T-cell (primary cell): ENCODE measurements at regions not wholly inside any gene's neighbourhood (a gene's known extent, or its start where the extent isn't known, plus 50 kb on each side); places are given as distances from the start of the nearest gene placed in this dataset.

Experiments
- ATAC-seq, 4 experiments: fragments of 200-7000 bp in 3 of 4; fragments of 150-1000 bp in 1 of 4; cut with Tn5 transposase; replicated peaks in 1 of 4; 1 replicate in 3 of 4; 2 replicates in 1 of 4; pipeline ENCODE4 v1.10.0; 2021; ENCODE audit warnings: moderate library complexity in 3 of 4, mild to moderate bottlenecking in 2 of 4, moderate number of reproducible peaks in 1 of 4
- CTCF ChIA-PET, 2 donors: fragments of 300-600 bp; sonication (Branson Sonifier 250); formaldehyde crosslinking; loops; one replicate each; lab custom pipeline; 2022; ENCODE audit warnings: antibody characterized with exemption in 2 of 2; lab: Charles Lee
- POLR2A ChIA-PET, 2 donors: fragments of 300-600 bp; sonication (Branson Sonifier 250); formaldehyde crosslinking; loops; one replicate each; lab custom pipeline; 2022; ENCODE audit warnings: antibody characterized with exemption in 2 of 2; lab: Charles Lee
- DNase-seq, 35 experiments: peaks; one replicate each; pipeline versions ENCODE4 v3.0.0 to v3.0.0-alpha.2; 2013 to 2023
- H3K27ac ChIP-seq: one replicate; pipeline ENCODE4 v1.5.1; 2013; ENCODE audit warnings: low read length
- H3K27me3 ChIP-seq, 2 experiments: replicated peaks in 1 of 2; 1 replicate in 1 of 2; 2 replicates in 1 of 2; pipeline versions ENCODE4 v1.6.1 to v1.7.0; 2013; ENCODE audit warnings: low read length in 1 of 2, mixed read lengths in 1 of 2; ENCODE audit not compliant: control insufficient read depth in 2 of 2, insufficient read depth in 2 of 2; ENCODE audit errors: extremely low read depth in 1 of 2
- H3K36me3 ChIP-seq, 2 donors: 1 replicate in 1 of 2; 2 replicates in 1 of 2; pipeline versions ENCODE4 v1.6.1 to v1.7.0; 2013; ENCODE audit warnings: low read length in 1 of 2; ENCODE audit not compliant: control insufficient read depth in 2 of 2, insufficient read depth in 1 of 2; ENCODE audit errors: extremely low read depth in 1 of 2
- H3K4me1 ChIP-seq, 2 experiments: 1 replicate in 1 of 2; 2 replicates in 1 of 2; pipeline versions ENCODE4 v1.6.1 to v1.7.0; 2013; ENCODE audit warnings: low read length in 2 of 2, mixed read lengths in 1 of 2; ENCODE audit not compliant: insufficient read depth in 2 of 2, control insufficient read depth in 1 of 2; ENCODE audit errors: extremely low read depth in 1 of 2
- H3K4me3 ChIP-seq, 2 donors: 1 replicate in 1 of 2; 2 replicates in 1 of 2; pipeline versions ENCODE4 v1.5.1 to v1.7.0; 2013; ENCODE audit warnings: mild to moderate bottlenecking in 2 of 2, low read length in 1 of 2, moderate library complexity in 1 of 2; ENCODE audit not compliant: control insufficient read depth in 1 of 2; ENCODE audit errors: extremely low read depth in 1 of 2
- H3K9me3 ChIP-seq: 2 replicates; pipeline ENCODE4 v1.7.0; 2013
- H3K27ac Mint-ChIP-seq, 2 donors: one replicate each; pipeline ENCODE4 v1.8.0; 2020 to 2021; ENCODE audit warnings: mild to moderate bottlenecking in 2 of 2, mixed read lengths in 2 of 2
- H3K27me3 Mint-ChIP-seq, 2 donors: one replicate each; pipeline ENCODE4 v1.8.0; 2021 to 2022; ENCODE audit warnings: mixed read lengths in 2 of 2
- H3K36me3 Mint-ChIP-seq: one replicate; pipeline ENCODE4 v1.8.0; 2021; ENCODE audit warnings: mixed read lengths
- H3K4me1 Mint-ChIP-seq, 3 donors: one replicate each; pipeline ENCODE4 v1.8.0; 2020 to 2022; ENCODE audit warnings: mixed read lengths in 3 of 3, mild to moderate bottlenecking in 1 of 3
- H3K4me3 Mint-ChIP-seq, 3 donors: one replicate each; pipeline ENCODE4 v1.8.0; 2020 to 2022; ENCODE audit warnings: mild to moderate bottlenecking in 3 of 3, mixed read lengths in 3 of 3, moderate library complexity in 3 of 3
- H3K9me3 Mint-ChIP-seq, 3 donors: one replicate each; pipeline ENCODE4 v1.8.0; 2020 to 2022; ENCODE audit warnings: mixed read lengths in 3 of 3
- WGBS: methylation state at CpG from one replicate; pipeline ENCODE4 v1.1.5; 2013; ENCODE audit warnings: missing lambda C conversion rate; ENCODE audit not compliant: insufficient coverage; 5-methylcytosine and 5-hydroxymethylcytosine counted together

DNA sequence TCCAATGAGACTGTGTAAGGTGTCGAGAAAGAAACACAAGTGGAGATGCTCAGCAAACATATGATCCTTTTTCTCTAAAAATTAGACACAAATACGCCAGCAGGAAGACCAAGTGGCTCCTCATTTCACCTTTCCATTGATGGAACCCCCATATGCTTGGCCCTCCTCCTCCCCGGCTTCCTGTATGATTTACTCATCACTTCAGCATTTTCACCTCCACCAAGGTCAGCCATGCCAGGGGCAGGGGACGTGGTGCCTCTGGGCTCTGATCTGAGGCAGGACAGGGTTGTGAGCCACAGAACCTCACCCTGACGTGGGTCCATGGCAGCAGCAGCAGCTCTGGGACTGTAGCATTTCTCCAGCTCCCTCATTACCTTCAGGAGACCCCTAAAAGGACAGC lies 116.8 kb upstream of the PFKP start:
- Histone ChIP-seq H3K36me3 (no peaks in the 10 kb centered on the region), H3K9me3 (no peaks in the 10 kb centered on the region), H3K27me3 (peaks cover 0 to 28% of the 10 kb centered on the region in 2 experiments), H3K27ac (no peak overlapping the region), H3K4me1 (peaks cover 0 to 13% of the 10 kb centered on the region in 2 experiments), H3K4me3 (no peak overlapping the region)
- ChIA-PET POLR2A (no interaction called here), CTCF (no interaction called here)
- Mint-ChIP-seq H3K36me3 (no peaks in the 10 kb centered on the region), H3K4me1 (peaks cover 0 to 15% (median 11%) of the 10 kb centered on the region in 3 donors), H3K9me3 (no peaks in the 10 kb centered on the region), H3K27me3 (peaks cover 10 to 35% of the 10 kb centered on the region in 2 donors), H3K27ac (no peak overlapping the region), H3K4me3 (no peak overlapping the region)
- ATAC-seq (no peak), DNase-seq (no peak)
- WGBS = 58% methylated on average over 3 of the region's 5 CpGs

GRCh38 chr10:2949948-2950354 lies 117.4 kb upstream of the PFKP start:
- Histone ChIP-seq H3K4me1 (peaks cover 0 to 13% of the 10 kb centered on the region in 2 experiments), H3K9me3 (no peaks in the 10 kb centered on the region), H3K36me3 (no peaks in the 10 kb centered on the region), H3K27ac (no peak overlapping the region), H3K4me3 (no peak overlapping the region), H3K27me3 (peaks cover 0 to 34% of the 10 kb centered on the region in 2 experiments)
- H3K27me3 Mint-ChIP-seq = peaks cover 12 to 38% of the 10 kb centered on the region in 2 donors
- H3K36me3 Mint-ChIP-seq = no peaks in the 10 kb centered on the region
- ATAC-seq (no peak), DNase-seq (no peak)
- no peak overlapping the region for H3K27ac Mint-ChIP-seq
- H3K9me3 Mint-ChIP-seq = no peaks in the 10 kb centered on the region
- ChIA-PET POLR2A (no interaction called here), CTCF (no interaction called here)
- 37% methylated on average over 20 of the region's 20 CpGs for WGBS
- no peak overlapping the region for H3K4me3 Mint-ChIP-seq
- peaks cover 0 to 15% (median 11%) of the 10 kb centered on the region in 3 donors for H3K4me1 Mint-ChIP-seq

DNA sequence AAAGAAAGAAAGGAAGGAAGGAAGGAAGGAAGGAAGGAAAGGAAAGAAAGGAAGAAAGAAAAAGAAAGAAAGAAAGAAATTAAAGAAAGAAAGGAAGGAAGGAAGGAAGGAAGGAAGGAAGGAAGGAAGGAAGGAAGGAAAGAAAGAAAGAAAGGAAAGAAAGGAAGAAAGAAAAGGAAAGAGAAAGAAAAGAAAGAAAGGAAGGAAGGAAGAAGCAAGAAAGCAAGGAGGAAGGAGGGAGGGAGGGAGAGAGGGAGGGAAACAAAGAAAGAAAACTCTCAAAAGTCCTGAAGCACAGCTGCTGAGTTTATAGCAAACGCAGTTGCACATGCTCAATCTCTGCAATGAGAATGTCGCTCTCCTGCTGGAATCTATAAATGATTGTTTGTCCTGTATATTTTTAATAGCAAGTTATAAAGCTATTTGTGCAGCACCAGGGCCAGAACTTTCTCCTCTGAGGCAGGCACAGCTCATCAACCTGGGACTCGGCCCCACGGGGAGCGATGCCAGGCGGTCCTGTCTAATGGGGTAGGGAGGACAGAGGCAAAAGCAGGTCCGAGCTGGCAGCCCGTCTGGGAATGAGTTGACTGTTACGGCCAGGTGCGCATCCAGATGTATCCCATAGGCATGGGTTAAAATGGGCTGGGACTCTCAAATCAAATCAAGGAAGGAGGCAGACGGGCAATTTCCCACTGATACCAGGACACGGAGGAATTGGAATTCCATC lies 118.0 kb upstream of the PFKP start:
- ChIA-PET CTCF (no interaction called here), POLR2A (interaction anchor here in 1 of 2 donors (0.7 kb wide), 1 partner anchor 1153 kb away, joined by 4 read pairs; no protein-coding TSS in a partner anchor)
- Histone ChIP-seq H3K27me3 (peaks cover 0 to 40% of the 10 kb centered on the region in 2 experiments), H3K27ac (no peak overlapping the region), H3K9me3 (no peaks in the 10 kb centered on the region), H3K4me1 (peaks cover 0 to 13% of the 10 kb centered on the region in 2 experiments), H3K36me3 (no peaks in the 10 kb centered on the region), H3K4me3 (no peak overlapping the region)
- DNase-seq (no peak), ATAC-seq (no peak)
- no peaks in the 10 kb centered on the region for H3K36me3 Mint-ChIP-seq
- peaks cover 12 to 43% of the 10 kb centered on the region in 2 donors for H3K27me3 Mint-ChIP-seq
- no peak overlapping the region for H3K27ac Mint-ChIP-seq
- no peak overlapping the region for H3K4me3 Mint-ChIP-seq
- H3K4me1 Mint-ChIP-seq = peaks cover 0 to 15% (median 11%) of the 10 kb centered on the region in 3 donors
- 88% methylated on average over 12 of the region's 12 CpGs for WGBS
- no peaks in the 10 kb centered on the region for H3K9me3 Mint-ChIP-seq

GRCh38 chr10:2948127-2948854 lies 119.1 kb upstream of the PFKP start:
- peaks cover 0 to 13% of the 10 kb centered on the region in 2 experiments for H3K4me1 ChIP-seq
- peaks cover 8 to 43% of the 10 kb centered on the region in 2 donors for H3K27me3 Mint-ChIP-seq
- no peak overlapping the region for H3K4me3 ChIP-seq
- no peak overlapping the region for H3K27ac Mint-ChIP-seq
- H3K36me3 ChIP-seq = no peaks in the 10 kb centered on the region
- no peak overlapping the region for H3K27ac ChIP-seq
- H3K9me3 ChIP-seq = no peaks in the 10 kb centered on the region
- peaks cover 0 to 15% (median 11%) of the 10 kb centered on the region in 3 donors for H3K4me1 Mint-ChIP-seq
- CTCF ChIA-PET = no interaction called here
- DNase-seq (no peak), ATAC-seq (no peak)
- no peaks in the 10 kb centered on the region for H3K36me3 Mint-ChIP-seq
- WGBS = 50% methylated on average over 1 of the region's 1 CpG
- H3K4me3 Mint-ChIP-seq = no peak overlapping the region
- peaks cover 0 to 40% of the 10 kb centered on the region in 2 experiments for H3K27me3 ChIP-seq
- POLR2A ChIA-PET = interaction anchor here in 1 of 2 donors (0.7 kb wide), 1 partner anchor 1152 kb away, joined by 4 read pairs; no protein-coding TSS in a partner anchor
- H3K9me3 Mint-ChIP-seq = no peaks in the 10 kb centered on the region

DNA sequence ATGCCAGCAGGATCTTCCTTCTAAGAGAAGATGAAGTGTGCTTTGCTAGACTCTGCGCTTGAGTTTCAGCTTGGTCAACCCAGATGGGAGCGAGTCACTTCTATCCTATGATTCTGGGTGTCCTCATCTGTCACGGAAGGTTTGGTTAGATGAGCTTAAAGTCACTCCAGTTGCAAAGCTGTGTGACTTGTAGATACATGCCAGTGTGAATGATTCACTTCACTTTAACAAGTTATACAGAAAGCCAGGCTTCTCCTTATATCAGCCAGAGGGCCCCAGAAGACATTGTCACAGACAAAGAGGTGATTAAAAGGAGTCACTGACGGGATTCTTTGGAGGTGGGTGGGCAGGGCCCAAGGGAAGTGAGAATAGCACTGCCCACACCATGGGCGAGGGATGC lies 122.6 kb upstream of the PFKP start:
- no peak overlapping the region for H3K27ac Mint-ChIP-seq

GRCh38 chr10:2943932-2944614 lies 123.3 kb upstream of the PFKP start:
- H3K9me3 Mint-ChIP-seq = no peaks in the 10 kb centered on the region
- WGBS = 73% methylated on average over 5 of the region's 7 CpGs
- CTCF ChIA-PET = no interaction called here
- no peaks in the 10 kb centered on the region for H3K36me3 Mint-ChIP-seq
- no peak for DNase-seq
- H3K27ac Mint-ChIP-seq = no peak overlapping the region
- peaks cover 21 to 43% of the 10 kb centered on the region in 2 donors for H3K27me3 Mint-ChIP-seq
- peaks cover 0 to 21% of the 10 kb centered on the region in 2 experiments for H3K27me3 ChIP-seq
- no peaks in the 10 kb centered on the region for H3K4me1 ChIP-seq
- H3K4me3 ChIP-seq = no peak overlapping the region
- peaks cover 0 to 6% (median 0%) of the 10 kb centered on the region in 3 donors for H3K4me1 Mint-ChIP-seq
- no peaks in the 10 kb centered on the region for H3K36me3 ChIP-seq
- no peak overlapping the region for H3K27ac ChIP-seq
- H3K9me3 ChIP-seq = no peaks in the 10 kb centered on the region
- POLR2A ChIA-PET = no interaction called here
- ATAC-seq = no peak
- H3K4me3 Mint-ChIP-seq = no peak overlapping the region

More for the DNA sequence above, 122.6 kb upstream of the PFKP start:
- CTCF ChIA-PET = no interaction called here
- Histone ChIP-seq H3K4me3 (no peak overlapping the region), H3K27me3 (peaks cover 0 to 27% of the 10 kb centered on the region in 2 experiments), H3K36me3 (no peaks in the 10 kb centered on the region), H3K9me3 (no peaks in the 10 kb centered on the region), H3K4me1 (peaks cover 0 to 5% of the 10 kb centered on the region in 2 experiments), H3K27ac (no peak overlapping the region)
- Mint-ChIP-seq H3K36me3 (no peaks in the 10 kb centered on the region), H3K9me3 (no peaks in the 10 kb centered on the region), H3K27me3 (peaks cover 21 to 42% of the 10 kb centered on the region in 2 donors), H3K4me1 (peaks cover 0 to 10% (median 4%) of the 10 kb centered on the region in 3 donors), H3K4me3 (no peak overlapping the region)
- ATAC-seq (no peak), DNase-seq (no peak)
- WGBS = 100% methylated on average over 1 of the region's 5 CpGs
- POLR2A ChIA-PET = no interaction called here
